ENCODE measurements at regions not wholly inside any gene's neighbourhood (a gene's known extent, or its start where the extent isn't known, plus 50 kb on each side); places are given as distances from the start of the nearest gene placed in this dataset.

DNA sequence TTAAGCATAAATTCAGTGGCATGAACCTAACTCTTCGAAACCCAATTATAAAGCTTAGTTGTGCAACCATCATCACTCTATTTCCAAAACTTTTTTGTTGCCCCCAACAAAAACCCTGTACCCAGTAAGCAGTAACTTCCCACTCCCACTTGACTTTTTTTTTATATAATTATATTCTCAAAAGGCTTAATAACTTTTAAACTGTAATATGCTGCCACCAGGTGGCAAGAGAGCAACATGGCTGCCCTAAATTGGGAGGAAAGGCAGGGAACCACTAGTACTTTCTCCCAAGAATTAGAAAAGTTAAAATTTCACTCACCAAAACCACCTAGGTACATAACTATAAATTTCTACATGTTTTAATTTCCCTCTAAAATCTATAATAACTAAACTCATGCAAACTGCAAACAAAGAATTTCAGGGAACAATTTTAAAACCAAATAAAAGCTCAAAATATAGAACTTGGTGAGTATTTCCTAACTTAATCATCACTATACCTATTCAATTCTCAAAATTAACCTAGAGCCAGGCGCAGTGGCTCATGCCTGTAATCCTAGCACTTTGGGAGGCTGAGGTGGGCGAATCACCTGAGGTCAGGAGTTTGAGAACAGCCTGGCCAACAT lies 50.2 kb upstream of the RNF38 start:
- H3K9ac ChIP-seq (ENCODE audit: low read length), result no peak overlapping the region
- H3K4me2 ChIP-seq (ENCODE audit: low read length), result no peak overlapping the region
- TF ChIP-seq POLR2AphosphoS5 (IDR thresholded peaks at IDR 0.05) (no peak), EZH2 (IDR thresholded peaks at IDR 0.05; ENCODE audit: borderline replicate concordance, insufficient read depth, low read length, poor library complexity, severe bottlenecking) (no peak), RAD21 (conservative IDR thresholded peaks at IDR 0.05) (peak; percentile 60), EP300 (conservative IDR thresholded peaks at IDR 0.05; ENCODE audit: poor library complexity, severe bottlenecking) (no peak), TAF1 (IDR thresholded peaks at IDR 0.05; ENCODE audit: low read depth) (no peak), SMC3 (conservative IDR thresholded peaks at IDR 0.05; ENCODE audit: poor library complexity) (peak; percentile 67), MXI1 (conservative IDR thresholded peaks at IDR 0.05; ENCODE audit: poor library complexity, severe bottlenecking) (no peak)
- TF ChIP-seq, protein P1, sequence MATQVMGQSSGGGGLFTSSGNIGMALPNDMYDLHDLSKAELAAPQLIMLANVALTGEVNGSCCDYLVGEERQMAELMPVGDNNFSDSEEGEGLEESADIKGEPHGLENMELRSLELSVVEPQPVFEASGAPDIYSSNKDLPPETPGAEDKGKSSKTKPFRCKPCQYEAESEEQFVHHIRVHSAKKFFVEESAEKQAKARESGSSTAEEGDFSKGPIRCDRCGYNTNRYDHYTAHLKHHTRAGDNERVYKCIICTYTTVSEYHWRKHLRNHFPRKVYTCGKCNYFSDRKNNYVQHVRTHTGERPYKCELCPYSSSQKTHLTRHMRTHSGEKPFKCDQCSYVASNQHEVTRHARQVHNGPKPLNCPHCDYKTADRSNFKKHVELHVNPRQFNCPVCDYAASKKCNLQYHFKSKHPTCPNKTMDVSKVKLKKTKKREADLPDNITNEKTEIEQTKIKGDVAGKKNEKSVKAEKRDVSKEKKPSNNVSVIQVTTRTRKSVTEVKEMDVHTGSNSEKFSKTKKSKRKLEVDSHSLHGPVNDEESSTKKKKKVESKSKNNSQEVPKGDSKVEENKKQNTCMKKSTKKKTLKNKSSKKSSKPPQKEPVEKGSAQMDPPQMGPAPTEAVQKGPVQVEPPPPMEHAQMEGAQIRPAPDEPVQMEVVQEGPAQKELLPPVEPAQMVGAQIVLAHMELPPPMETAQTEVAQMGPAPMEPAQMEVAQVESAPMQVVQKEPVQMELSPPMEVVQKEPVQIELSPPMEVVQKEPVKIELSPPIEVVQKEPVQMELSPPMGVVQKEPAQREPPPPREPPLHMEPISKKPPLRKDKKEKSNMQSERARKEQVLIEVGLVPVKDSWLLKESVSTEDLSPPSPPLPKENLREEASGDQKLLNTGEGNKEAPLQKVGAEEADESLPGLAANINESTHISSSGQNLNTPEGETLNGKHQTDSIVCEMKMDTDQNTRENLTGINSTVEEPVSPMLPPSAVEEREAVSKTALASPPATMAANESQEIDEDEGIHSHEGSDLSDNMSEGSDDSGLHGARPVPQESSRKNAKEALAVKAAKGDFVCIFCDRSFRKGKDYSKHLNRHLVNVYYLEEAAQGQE (IDR thresholded peaks at IDR 0.05; ENCODE audit: borderline replicate concordance), result no peak
- TF ChIP-seq, protein P2, sequence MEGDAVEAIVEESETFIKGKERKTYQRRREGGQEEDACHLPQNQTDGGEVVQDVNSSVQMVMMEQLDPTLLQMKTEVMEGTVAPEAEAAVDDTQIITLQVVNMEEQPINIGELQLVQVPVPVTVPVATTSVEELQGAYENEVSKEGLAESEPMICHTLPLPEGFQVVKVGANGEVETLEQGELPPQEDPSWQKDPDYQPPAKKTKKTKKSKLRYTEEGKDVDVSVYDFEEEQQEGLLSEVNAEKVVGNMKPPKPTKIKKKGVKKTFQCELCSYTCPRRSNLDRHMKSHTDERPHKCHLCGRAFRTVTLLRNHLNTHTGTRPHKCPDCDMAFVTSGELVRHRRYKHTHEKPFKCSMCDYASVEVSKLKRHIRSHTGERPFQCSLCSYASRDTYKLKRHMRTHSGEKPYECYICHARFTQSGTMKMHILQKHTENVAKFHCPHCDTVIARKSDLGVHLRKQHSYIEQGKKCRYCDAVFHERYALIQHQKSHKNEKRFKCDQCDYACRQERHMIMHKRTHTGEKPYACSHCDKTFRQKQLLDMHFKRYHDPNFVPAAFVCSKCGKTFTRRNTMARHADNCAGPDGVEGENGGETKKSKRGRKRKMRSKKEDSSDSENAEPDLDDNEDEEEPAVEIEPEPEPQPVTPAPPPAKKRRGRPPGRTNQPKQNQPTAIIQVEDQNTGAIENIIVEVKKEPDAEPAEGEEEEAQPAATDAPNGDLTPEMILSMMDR (IDR thresholded peaks at IDR 0.05; ENCODE audit: poor library complexity, severe bottlenecking), result peak; percentile 66
- H3K4me3 ChIP-seq (ENCODE audit: low read length), result no peak overlapping the region
- no peaks in the 10 kb centered on the region for H3K36me3 ChIP-seq (ENCODE audit: insufficient read depth, low read length)
- no peak overlapping the region for H2AFZ ChIP-seq (ENCODE audit: low read depth, low read length)
- H4K20me1 ChIP-seq (ENCODE audit: insufficient read depth), result no peaks in the 10 kb centered on the region
- no peaks in the 10 kb centered on the region for H3K79me2 ChIP-seq (replicated peaks; ENCODE audit: insufficient read depth, low read length)
- no peaks in the 10 kb centered on the region for H3K27me3 ChIP-seq (ENCODE audit: insufficient read depth, low read depth, low read length)
- no peaks in the 10 kb centered on the region for H3K9me3 ChIP-seq (ENCODE audit: low read length)
- H3K9me2 ChIP-seq (ENCODE audit: insufficient read depth, low read length), result no peaks in the 10 kb centered on the region
- H3K27ac ChIP-seq (ENCODE audit: low read length), result no peak overlapping the region
- H3F3A ChIP-seq (ENCODE audit: insufficient read depth, low read length, poor library complexity, severe bottlenecking), result no peaks in the 10 kb centered on the region
